HEK293 (cell line): ENCODE measurements at regions not wholly inside any gene's neighbourhood (a gene's known extent, or its start where the extent isn't known, plus 50 kb on each side); places are given as distances from the start of the nearest gene placed in this dataset.
"Not testable (repeated sequence)": the region's sequence is repeated elsewhere in the genome, so short reads cannot be mapped to it uniquely, and the experiment has no call there.

Experiments
- CTCF ChIA-PET: fragments of 350-600 bp; formaldehyde crosslinking; extraction: SDS; loops from one replicate; lab custom pipeline; 2021; ENCODE audit warnings: antibody characterized with exemption; lab: Yijun Ruan, JAX
- POLR2A ChIA-PET: fragments of 300-600 bp; formaldehyde crosslinking; extraction: SDS; loops from one replicate; lab custom pipeline; 2020; ENCODE audit warnings: antibody characterized with exemption, inconsistent platforms; lab: Yijun Ruan, JAX
- H3K27ac ChIP-seq: fragments of 200-500 bp; sonication (Bioruptor generic); 2 replicates; pipeline ENCODE4 v1.5.1; 2014; ENCODE audit warnings: low read depth, low read length, control low read depth, inconsistent platforms; ENCODE audit errors: extremely low read depth
- H3K36me3 ChIP-seq, 2 experiments: fragments of 200-500 bp in 1 of 2; sonication (Bioruptor generic) in 1 of 2; 1 replicate in 1 of 2; 2 replicates in 1 of 2; pipeline ENCODE4 v1.5.1; 2014 to 2017; ENCODE audit warnings: inconsistent platforms in 2 of 2, low read length in 2 of 2; ENCODE audit not compliant: control insufficient read depth in 2 of 2, insufficient read depth in 1 of 2
- H3K4me1 ChIP-seq: fragments of 200-500 bp; sonication (Bioruptor generic); 2 replicates; pipeline ENCODE4 v1.5.1; 2014; ENCODE audit warnings: mild to moderate bottlenecking, low read length, inconsistent platforms; ENCODE audit not compliant: control insufficient read depth, insufficient read depth
- H3K4me3 ChIP-seq: 2 replicates; pipeline ENCODE4 v1.5.1; 2011; ENCODE audit warnings: low read depth, mild to moderate bottlenecking, control low read depth, low read length, moderate library complexity
- H3K9me3 ChIP-seq: fragments of 200-500 bp; sonication (Bioruptor generic); 2 replicates; pipeline ENCODE4 v1.5.1; 2014; ENCODE audit warnings: low read depth, low read length, inconsistent platforms; ENCODE audit not compliant: control insufficient read depth, insufficient read depth
- AEBP2 ChIP-seq: fragments of 450-650 bp; formaldehyde crosslinking; IDR thresholded peaks from 2 replicates; pipeline ENCODE4 v1.5.1; 2016; ENCODE audit warnings: missing biosample characterization, missing genetic modification characterization, borderline replicate concordance
- ATF2 ChIP-seq: fragments of 450-650 bp; formaldehyde crosslinking; IDR thresholded peaks from 2 replicates; pipeline ENCODE4 v1.5.1; 2016; ENCODE audit warnings: missing biosample characterization, missing genetic modification characterization, low read depth
- INSM2 ChIP-seq: fragments of 450-650 bp; formaldehyde crosslinking; IDR thresholded peaks from 2 replicates; pipeline ENCODE4 v1.5.1; 2016; ENCODE audit warnings: missing biosample characterization, missing genetic modification characterization
- PRDM1 ChIP-seq: fragments of 450-650 bp; formaldehyde crosslinking; IDR thresholded peaks from 2 replicates; pipeline ENCODE4; 2016; ENCODE audit warnings: missing biosample characterization, missing genetic modification characterization
- ZBTB11 ChIP-seq: fragments of 450-650 bp; formaldehyde crosslinking; conservative IDR thresholded peaks from 2 replicates; pipeline ENCODE4 v1.5.1; 2016; ENCODE audit warnings: low read depth, missing biosample characterization, missing genetic modification characterization
- ZBTB21 ChIP-seq: fragments of 450-650 bp; formaldehyde crosslinking; IDR thresholded peaks from 2 replicates; pipeline ENCODE4 v1.5.1; 2017; ENCODE audit warnings: missing biosample characterization, missing genetic modification characterization
- ZNF10 ChIP-seq: fragments of 450-650 bp; formaldehyde crosslinking; IDR thresholded peaks from 2 replicates; pipeline ENCODE4 v1.5.1; 2017; ENCODE audit warnings: missing biosample characterization, missing genetic modification characterization
- ZNF211 ChIP-seq: fragments of 450-650 bp; formaldehyde crosslinking; IDR thresholded peaks from 2 replicates; pipeline ENCODE4 v1.5.1; 2016; ENCODE audit warnings: low read depth, missing biosample characterization, missing genetic modification characterization
- ZNF280C ChIP-seq: fragments of 450-650 bp; formaldehyde crosslinking; IDR thresholded peaks from 2 replicates; pipeline ENCODE4 v1.5.1; 2016; ENCODE audit warnings: missing biosample characterization, missing genetic modification characterization
- ZNF335 ChIP-seq: fragments of 450-650 bp; formaldehyde crosslinking; conservative IDR thresholded peaks from 2 replicates; pipeline ENCODE4 v1.5.1; 2016; ENCODE audit warnings: missing biosample characterization, missing genetic modification characterization
- ZNF48 ChIP-seq: fragments of 450-650 bp; formaldehyde crosslinking; IDR thresholded peaks from 2 replicates; pipeline ENCODE4 v1.5.1; 2016; ENCODE audit warnings: missing biosample characterization, missing genetic modification characterization
- ZNF518A ChIP-seq: fragments of 450-650 bp; formaldehyde crosslinking; conservative IDR thresholded peaks from 2 replicates; pipeline ENCODE4 v1.5.1; 2016; ENCODE audit warnings: low read depth, missing biosample characterization, missing genetic modification characterization
- ZNF521 ChIP-seq: fragments of 450-650 bp; formaldehyde crosslinking; IDR thresholded peaks from 2 replicates; pipeline ENCODE4 v1.5.1; 2017; ENCODE audit warnings: missing biosample characterization, mild to moderate bottlenecking, missing genetic modification characterization
- ZNF580 ChIP-seq: fragments of 450-650 bp; formaldehyde crosslinking; IDR thresholded peaks from 2 replicates; pipeline ENCODE4 v1.5.1; 2016; ENCODE audit warnings: missing biosample characterization, missing genetic modification characterization
- ZNF624 ChIP-seq: fragments of 450-650 bp; formaldehyde crosslinking; IDR thresholded peaks from 2 replicates; pipeline ENCODE4 v1.5.1; 2017; ENCODE audit warnings: missing biosample characterization, missing genetic modification characterization
- ZNF677 ChIP-seq: fragments of 450-650 bp; IDR thresholded peaks from 2 replicates; pipeline ENCODE4 v1.5.0; 2018; ENCODE audit warnings: missing biosample characterization, mild to moderate bottlenecking, missing genetic modification characterization, moderate library complexity

- no peak for TF ChIP-seq ZNF624
- TF ChIP-seq AEBP2 (tag by site-specific recombination) = no peak
- TF ChIP-seq ZNF280C (tag by site-specific recombination) = no peak
- no peak for TF ChIP-seq PRDM1 (tag by site-specific recombination)
- no peak for TF ChIP-seq ZNF580
- TF ChIP-seq ZBTB11 (tag by site-specific recombination) = no peak
- no peak for TF ChIP-seq INSM2
- TF ChIP-seq ZNF10 = no peak
- no peak for TF ChIP-seq ZNF677
- TF ChIP-seq ZNF521 (tag by site-specific recombination) = no peak
- TF ChIP-seq, all 188 proteins: peak for 0
Measured at GRCh38 chr5:87526131-87526530, 113.4 kb upstream of the CCNH start (continued).

- POLR2A ChIA-PET = no interaction called here
- Histone ChIP-seq H3K36me3 (no peaks in the 10 kb centered on the region), H3K4me3 (no peak overlapping the region), H3K9me3 (no peaks in the 10 kb centered on the region), H3K27ac (no peak overlapping the region), H3K4me1 (no peaks in the 10 kb centered on the region)
- CTCF ChIA-PET = no interaction called here
- peak; percentile 5; the same call in 1 of the 2 replicates for TF ChIP-seq ATF2 (tag by site-specific recombination)
- TF ChIP-seq ZNF335 (tag by site-specific recombination) = 0 out of 2 replicates have a peak, but pooled peaks have one; percentile 22
- no peak for TF ChIP-seq ZNF48 (tag by site-specific recombination)
- peak; percentile 44; the same call in 1 of the 2 replicates for TF ChIP-seq ZBTB21 (tag by site-specific recombination)
- no peak for TF ChIP-seq ZNF211 (tag by site-specific recombination)
- TF ChIP-seq ZNF518A (tag by site-specific recombination) = no peak
Measured at GRCh38 chr5:87524217-87524616, 111.5 kb upstream of the CCNH start.

- CTCF ChIA-PET, H3K36me3 ChIP-seq, H3K4me3 ChIP-seq, H3K9me3 ChIP-seq, H3K4me1 ChIP-seq, POLR2A ChIA-PET, H3K27ac ChIP-seq: not testable (repeated sequence)
Measured at GRCh38 chr5:87511778-87512177, 99.0 kb upstream of the CCNH start.
